ENCODE measurements at regions not wholly inside any gene's neighbourhood (a gene's known extent, or its start where the extent isn't known, plus 50 kb on each side); places are given as distances from the start of the nearest gene placed in this dataset.
"Not testable (repeated sequence)": the region's sequence is repeated elsewhere in the genome, so short reads cannot be mapped to it uniquely, and the experiment has no call there.

DNA sequence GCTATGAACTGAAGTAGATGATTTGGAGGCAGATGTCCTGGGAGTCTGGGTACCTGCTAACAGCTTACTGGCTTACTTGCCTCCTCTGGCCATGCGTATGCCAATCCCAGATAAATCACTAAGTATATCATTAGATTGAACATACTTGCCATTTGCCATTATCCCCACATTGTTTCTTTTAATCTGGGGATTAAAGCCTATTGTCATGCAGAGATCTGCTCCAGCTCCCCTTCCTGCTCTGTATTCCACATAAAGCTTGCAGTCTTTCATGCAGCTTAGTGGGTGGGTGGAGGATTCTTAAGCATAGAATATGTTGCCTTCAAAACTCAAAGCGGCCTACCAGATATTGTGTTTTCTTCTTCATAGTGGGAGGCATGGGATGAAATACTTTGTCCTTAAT is 311.8 kb upstream of the MMADHC start:
- no peak for DNase-seq

DNA sequence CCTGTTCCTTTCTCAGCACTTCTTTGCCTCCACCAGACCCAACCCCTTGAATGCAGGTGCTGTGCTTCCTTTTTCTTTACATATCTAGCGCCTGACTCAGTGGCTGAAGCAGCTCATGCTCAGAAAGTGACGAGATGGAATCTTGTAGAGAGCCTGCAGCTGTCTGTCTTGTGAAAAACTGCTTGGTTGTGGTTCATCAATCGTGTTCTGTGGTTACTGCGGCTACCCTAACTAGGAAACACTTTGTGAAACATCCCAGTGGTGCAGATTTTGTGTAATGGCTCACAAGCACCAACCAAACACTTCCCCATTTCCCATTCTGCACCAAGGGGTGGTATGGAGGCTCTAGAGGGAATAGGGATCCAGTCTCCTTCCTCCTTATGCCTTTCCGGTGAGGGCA is 307.2 kb upstream of the MMADHC start:
- no peak for DNase-seq

DNA sequence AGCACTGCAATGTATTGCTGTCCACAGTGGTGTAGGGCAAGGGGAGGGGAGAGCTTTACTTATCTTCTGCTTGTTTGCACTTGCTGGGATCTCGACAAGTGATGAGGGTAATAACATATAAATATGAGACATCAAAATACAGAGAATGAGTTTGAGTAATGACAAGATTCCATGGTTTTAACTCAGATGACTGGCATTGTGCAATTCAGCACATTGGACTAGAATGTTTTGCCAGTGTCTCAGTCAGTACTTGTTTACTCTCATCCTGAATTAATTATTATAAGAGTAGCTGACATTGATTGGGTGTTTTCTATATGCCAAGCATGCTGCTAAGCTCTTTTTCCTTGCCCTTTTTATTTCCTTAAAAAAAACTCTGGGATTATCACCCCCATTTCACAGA is 306.7 kb upstream of the MMADHC start:
- no peak for DNase-seq

DNA sequence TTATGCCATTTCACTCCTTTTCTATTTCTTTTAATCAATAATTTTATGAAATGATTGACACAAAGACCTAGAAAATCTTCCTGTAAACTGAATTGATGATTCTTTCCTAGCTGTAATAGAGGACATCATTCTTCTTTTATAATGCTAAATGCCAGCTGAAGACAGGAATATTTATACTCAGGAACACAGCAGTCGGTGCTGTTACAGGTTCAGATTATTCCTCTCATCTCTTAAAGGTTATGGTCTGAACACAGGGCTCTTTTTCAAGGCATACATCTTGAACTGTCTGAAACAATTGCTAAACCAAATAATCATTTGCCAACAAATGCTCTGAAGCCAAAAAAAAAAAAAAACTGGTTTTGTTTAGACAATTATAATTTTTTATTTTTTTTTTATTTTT is 305.0 kb upstream of the MMADHC start:
- DNase-seq: no peak

DNA sequence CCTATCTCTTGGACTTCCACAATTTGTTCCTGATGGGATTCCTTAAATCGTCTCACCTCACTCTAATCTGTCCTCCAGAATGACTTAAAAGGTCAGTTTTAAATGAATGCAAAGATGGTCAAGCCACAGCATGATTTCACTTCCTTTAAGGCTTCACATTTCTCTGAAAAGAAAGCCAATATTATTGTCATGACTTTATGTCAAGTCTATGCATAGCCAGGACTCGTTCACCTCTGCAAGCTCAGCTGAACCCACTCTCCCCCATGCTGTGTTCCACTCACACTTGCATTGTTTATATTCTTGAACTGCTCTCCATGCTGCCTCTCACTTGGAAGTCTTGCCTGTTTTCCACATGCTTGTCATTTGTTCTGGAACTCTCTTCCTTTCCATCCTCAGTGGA is 298.4 kb upstream of the MMADHC start:
- no peak for DNase-seq

DNA sequence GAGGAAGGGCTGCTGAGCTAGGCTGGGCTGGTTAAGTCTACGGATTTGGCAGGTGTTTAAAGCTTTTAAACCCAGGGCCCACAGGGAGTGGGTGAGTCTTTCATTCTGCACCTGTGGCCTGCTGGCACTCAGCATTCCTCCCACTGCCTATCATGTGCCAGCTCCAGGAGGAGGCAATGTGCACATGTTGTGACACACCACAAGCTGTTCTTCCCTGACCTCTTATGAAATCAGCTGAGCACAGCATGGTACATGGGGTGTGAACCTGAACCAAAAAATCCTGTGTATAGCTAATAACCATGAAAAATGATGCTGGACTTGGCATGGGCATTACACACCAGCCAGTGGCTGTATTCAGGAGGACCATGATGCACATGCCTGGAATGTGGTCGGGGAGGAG is 297.9 kb upstream of the MMADHC start:
- no peak for DNase-seq

DNA sequence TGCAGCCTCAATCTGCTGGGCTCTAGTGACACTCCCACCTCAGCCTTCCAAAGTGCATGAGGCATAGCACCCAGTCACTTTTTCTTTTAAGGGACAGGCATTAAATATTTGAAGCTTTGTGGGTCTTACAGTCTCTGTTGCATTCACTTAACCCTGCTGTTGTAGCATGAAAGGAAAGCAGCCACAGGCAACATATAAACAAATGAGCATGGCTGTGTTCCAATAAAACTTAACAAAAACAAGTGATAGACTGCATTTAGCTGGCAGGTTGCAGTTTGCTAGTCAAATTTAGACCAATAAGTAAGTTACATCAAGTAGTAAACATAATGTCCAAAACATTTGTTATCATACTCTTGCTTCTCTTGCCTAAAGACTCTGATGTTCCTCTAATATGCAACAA is 297.3 kb upstream of the MMADHC start:
- no peak for DNase-seq

DNA sequence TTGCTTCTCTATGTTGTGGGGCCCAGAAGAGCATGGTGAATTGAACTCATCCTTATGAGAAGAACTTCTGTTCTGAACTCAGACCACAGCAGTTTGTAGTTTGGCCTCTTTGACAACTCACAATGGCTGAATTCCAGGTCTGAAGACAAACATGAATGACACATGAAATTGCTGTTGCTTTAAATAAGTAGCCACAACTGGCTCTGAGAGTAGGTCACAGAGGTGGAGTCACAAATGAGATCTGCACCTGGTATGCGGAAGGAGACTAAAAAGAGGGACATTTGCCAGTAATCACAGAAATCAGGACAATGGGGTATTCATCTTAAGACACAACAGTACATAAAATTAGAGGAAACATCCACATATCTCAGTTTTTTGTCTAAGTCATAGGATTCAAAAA is 290.3 kb upstream of the MMADHC start:
- DNase-seq: no peak

DNA sequence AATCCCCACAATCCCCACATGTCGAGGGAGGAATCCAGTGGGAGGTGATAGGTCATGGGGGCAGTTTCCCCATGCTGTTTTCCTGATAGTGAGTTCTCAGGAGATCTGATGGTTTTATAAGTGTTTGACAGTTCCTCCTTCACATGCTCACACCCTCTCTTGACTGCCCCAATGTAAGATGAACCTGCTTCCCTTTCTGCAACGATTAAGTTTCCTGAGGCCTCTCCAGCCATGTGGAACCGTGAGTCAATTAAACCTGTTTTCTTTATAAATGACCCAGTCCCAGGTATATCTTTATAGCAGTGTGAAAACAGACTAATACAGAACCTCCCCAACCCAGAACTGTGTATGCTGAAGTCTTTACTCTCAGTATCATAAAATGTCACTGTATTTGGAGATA is 289.5 kb upstream of the MMADHC start:
- DNase-seq: no peak

DNA sequence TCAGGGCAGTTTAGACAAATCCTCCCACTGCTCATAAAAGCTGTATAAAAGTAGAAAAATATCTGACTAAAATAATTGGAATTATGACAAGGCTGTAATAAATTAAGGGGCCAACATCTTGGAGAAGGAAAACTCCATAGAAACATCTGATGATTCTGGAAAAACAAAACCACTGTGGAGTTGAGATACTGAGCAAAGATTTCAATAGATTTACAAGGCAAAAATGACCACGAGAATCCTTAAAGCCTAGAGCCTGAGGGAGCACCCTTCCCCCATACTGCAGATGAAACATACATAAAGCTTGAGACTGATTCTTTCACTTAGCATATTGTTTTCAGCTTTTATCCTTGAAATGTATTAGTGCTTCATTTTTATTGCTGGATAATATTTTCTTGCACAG is 286.4 kb upstream of the MMADHC start:
- no peak for DNase-seq

DNA sequence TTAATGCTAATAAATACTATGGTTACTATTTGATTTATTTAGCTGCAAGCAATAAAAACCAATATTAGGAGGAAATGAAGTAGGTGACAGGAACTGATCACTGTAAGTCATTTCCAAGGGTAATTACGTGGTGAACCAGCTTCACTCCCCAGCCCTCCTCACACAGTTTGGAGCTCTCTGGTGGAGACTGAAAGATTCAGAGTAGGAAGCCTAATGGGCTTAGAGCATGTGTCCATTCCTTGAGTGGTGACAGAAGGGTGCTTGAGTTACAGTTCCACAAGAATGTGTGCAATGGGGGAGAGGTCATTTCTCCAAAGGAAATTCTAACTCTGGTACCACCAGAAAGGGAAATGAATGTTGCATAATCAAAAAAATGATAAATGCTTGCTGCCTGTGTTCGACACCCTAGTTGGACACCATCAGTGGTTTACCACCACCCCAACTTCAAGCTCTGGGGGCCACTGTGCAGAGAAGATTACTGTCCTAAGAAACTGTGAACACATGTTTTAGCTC is 285.1 kb upstream of the MMADHC start:
- DNase-seq: no peak

DNA sequence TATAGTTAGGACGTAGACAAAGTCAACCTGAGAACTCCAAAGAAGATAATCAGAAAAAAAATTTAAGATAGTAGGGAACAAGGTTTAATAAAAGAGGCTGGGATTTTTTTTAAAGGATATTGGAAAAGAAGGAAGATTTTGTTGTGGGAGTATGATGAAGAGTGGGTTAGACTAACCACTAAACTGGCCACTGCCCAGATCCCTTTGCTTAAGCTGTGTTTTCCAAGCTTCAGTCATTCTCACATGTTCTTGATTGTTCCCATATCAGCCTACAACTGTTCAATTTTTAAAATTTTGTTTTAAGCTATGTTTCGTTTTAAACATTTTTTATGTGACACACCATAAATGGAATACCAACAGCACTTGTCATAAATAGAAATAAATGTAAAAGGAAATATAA is 284.5 kb upstream of the MMADHC start:
- DNase-seq: no peak

DNA sequence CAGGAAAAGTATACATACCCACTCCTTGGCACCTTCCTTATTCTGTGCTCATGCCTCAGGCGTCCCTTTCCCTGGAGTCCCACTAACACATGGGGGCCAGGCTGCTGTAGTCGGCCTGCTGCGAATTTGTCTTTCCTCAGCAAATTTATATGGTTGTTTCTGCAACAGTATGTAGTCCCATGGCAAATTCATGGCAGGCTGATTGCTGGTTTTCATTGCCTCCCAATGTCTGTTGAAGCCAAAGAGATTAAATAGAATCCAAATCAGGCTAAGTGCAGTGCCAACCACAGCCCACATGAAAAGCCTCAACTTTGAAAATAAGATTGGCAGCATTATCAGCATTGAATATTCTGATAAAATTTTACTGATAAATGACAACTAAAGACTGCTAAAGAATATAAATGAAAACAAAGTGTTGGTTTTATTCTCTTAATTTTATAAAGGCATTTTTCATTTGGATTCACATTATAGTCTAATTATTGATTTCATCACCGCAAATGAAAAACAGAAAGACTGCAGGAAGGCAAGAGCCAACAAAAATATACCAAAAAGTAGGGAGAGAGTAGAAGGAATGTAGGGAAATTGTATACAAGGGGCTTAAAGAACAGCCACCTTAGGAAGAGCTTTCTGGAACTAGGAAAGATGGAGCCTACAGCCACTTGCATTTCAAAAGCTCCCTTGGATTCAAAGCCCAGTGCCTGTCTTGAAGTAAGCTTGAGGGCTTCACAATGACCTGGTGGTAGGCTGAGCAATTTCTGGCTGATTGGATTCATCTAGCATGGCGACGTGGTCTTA is 283.7 kb upstream of the MMADHC start:
- no peak for DNase-seq

DNA sequence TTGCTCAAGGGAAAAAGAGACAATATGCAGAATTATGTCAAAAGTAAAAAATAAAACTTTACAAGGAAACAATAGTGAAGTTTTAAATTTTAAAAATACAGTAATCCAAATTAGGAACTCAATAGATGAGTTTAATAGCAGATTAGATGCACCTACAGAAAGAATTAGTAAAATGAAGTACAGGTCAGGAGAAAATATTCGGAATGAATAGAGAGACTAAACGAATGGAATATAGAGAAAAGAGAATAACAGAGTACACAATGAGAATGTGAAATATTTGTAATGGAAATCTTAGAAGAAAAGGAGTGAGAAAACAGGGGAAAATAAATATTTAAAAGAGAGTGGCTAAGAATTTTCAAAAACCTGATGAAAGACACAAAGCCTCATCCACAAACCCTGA is 275.7 kb upstream of the MMADHC start:
- no peak for DNase-seq

DNA sequence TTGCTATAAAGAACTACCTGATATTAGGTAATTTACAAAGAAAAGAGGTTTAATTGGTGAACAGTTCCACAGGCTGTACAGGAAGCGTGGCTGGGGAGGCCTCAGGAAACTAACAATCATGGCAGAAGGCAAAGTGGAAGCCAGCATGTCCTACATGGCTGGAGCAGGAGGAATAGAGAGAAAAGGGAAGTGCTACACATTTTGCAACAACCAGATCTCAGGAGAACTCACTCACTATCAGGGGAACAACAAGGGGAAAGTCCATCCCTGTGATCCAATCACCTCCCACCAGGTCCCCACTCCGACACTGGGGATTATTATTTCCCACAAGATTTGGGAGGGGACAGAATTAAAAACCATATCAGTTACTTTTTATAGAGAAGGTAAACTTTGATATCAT is 273.5 kb upstream of the MMADHC start:
- no peak for DNase-seq

DNA sequence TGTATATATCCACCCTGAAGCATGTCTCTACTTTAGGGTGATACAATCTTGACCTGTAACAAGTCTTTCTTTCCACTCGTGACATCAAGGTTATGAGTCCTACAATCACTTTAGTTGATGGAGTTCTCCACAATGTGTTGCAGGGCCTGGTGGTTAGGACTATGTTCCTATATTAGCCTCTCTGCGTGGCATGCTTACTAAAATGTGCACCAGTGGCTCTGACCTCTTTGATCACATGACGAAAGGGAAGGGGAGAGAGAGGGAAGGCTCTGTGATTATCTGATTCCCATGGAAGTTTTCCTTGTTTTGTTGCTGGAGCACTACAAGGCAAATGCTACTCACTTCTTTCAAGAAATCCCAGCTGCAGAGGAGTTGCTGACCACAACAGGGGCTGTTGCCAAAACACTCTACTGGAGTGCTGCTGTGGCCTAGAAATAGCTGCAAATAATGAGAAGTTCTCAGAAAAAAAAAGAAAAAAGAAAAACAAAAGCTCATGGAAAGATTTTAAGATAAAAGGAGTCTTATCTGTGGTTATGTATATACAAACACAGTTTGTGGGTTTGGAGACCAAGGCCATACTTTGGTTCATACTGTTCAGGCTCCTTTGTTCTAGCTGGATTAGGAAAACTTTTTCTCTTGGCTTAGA is 272.8 kb upstream of the MMADHC start:
- DNase-seq: no peak

DNA sequence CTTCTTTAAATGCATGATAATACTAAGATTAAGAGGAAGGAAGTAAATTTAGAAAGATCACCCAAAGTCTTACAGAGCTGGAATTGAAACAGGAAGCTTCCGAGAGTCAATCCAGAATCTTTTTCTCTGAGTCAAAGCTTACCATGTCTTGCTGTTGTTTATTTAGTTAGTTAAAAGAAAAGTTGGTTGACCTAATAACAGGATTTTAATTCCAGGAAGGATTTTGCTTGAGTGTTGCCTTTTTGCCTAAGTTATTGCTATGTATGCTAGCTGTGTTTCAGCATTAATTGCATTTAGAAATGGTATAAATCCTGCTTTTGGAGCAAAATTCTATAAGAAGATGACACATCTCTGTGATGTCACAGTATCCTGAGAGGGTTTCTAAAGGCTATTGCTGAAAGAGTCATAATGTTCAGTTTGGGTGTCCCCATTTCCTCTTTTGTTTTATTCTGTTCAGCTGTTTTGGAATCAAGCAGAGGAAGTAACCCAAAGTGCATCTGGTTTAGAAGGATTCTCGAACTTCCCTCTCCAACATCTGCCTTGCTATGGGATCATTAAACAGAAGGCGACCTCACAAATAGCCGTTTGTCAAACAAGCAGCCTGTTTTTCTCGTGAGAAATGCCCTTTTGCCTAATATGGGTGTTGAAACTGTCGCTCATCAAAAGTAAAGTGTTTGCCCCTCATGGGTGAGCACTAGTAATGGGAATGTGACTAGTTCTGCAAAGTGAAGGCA is 271.5 kb upstream of the MMADHC start:
- no peak for DNase-seq

DNA sequence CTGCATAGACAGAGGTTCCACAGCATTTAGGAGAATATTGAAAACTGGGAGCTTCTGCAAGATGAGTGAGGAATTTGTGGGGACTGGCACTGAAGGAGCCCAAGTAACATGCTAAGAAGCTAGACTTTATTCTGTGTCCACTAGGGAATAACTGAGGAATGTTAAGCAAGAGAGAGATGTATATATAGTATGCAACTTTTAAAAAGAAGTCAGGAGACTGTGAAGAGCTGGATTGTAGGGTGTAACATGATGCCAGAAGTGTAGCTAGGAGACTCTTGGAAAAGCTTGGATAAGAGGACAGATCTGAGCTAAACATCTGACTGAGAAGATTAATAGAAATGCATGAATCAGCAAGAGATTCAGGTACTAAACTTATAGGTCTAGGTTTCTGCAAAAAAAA is 270.6 kb upstream of the MMADHC start:
- no peak for DNase-seq

DNA sequence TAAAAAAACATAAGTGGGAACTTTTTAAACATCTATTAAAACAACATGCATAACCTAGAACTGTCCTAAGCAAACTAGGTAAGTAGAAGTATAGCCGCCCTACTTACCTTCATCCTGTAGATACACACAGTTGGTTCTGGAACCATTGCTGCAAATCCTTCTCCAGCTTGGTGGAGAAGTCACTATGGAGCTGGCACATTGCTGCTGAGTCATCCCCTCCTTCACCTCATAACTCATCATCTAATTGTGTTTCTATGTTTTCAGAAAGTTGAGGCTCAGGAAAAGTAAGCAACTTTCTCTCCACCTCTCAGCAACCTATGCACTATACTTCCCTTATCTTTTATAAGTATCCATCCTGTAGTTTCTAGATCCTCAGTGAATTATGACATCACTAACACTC is 269.8 kb upstream of the MMADHC start:
- DNase-seq: no peak

DNA sequence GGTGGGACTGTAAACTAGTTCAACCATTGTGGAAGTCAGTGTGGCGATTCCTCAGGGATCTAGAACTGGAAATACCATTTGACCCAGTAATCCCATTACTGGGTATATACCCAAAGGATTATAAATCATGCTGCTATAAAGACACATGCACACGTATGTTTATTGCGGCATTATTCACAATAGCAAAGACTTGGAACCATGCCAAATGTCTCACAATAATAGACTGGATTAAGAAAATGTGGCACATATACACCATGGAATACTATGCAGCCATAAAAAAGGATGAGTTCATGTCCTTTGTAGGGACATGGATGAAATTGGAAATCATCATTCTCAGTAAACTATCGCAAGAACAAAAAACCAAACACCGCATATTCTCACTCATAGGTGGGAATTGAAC is 268.3 kb upstream of the MMADHC start:
- not testable (repeated sequence) for DNase-seq

DNA sequence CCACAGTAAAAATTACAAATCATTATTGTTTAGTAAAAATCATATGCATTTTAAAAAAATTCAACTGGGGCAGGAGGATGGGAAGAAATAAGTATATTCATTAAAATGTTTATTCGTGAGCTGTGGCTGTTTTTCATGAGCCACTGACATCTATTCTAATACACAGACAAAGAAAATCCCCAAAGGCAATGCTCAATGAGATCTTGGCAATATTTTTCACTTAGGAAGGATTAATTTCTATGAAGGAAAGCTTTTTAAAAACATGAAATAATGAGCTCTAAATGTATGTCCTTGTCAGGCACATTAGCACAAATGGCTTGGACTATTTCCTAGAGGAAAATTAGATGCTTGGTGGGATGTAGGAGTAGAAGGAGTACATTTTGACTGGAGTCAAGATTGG is 262.0 kb upstream of the MMADHC start:
- no peak for DNase-seq

DNA sequence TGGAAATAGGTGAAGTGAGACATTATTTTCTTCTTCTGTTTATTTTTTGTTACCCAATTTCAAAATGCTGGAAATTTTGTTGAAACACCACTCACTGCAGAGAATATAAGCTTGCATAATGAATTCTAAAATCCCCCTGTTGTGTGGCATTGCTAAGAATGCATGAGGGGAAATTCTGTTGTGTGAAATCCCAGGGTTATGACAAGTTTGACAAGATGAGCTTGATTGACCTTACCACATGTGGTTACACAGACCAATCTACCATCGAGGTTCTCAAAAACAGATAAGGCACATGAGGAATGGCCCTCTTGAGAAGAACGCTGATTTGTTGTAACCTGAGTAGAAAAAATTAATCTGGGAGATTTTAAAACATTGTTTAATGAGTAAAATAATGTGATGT is 261.6 kb upstream of the MMADHC start:
- no peak for DNase-seq

DNA sequence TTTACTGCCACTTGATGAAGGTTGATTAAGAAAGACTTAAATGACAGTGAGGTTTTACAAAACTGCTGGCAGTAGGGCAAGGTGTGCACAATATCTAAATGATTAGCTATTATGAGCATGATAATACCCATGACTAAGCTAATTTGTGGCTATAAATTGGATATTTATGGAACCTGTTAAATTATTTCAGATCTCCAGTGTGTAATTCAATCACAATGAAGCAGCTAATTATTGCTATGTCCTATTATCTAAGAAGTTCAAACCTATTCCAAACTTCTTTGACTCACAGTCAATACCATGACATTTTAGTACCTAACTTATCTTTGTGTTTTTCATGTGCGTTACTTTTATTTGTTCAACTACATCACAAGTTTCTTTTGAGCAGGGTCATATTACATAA is 253.8 kb upstream of the MMADHC start:
- no peak for DNase-seq

DNA sequence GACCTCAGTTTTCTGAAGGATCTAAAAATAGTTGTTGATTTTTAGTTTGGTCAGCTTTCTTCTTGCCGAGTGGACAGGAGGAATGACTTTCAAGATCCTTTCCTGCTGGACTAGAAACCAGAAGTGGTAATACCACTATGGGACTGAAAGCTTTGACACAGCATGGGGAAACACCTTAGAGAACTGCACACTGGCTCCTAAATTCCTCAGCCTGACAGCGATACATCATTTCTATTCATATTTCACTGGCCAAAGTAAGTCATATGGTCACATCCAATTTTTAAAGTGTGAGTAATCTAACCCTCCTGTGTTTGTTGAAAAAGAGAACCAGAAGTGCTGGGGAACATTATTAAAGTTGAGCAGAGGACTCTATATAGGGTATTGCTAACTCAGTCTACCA is 244.7 kb upstream of the MMADHC start:
- DNase-seq: no peak

All from stimulated activated CD4-positive, alpha-beta T cell treated with anti-CD3 and anti-CD28 coated beads, Interleukin-15, amount 100 ng/mL, for 24 hours (primary cell).